ENCODE measurements at regions not wholly inside any gene's neighbourhood (a gene's known extent, or its start where the extent isn't known, plus 50 kb on each side); places are given as distances from the start of the nearest gene placed in this dataset.

DNA sequence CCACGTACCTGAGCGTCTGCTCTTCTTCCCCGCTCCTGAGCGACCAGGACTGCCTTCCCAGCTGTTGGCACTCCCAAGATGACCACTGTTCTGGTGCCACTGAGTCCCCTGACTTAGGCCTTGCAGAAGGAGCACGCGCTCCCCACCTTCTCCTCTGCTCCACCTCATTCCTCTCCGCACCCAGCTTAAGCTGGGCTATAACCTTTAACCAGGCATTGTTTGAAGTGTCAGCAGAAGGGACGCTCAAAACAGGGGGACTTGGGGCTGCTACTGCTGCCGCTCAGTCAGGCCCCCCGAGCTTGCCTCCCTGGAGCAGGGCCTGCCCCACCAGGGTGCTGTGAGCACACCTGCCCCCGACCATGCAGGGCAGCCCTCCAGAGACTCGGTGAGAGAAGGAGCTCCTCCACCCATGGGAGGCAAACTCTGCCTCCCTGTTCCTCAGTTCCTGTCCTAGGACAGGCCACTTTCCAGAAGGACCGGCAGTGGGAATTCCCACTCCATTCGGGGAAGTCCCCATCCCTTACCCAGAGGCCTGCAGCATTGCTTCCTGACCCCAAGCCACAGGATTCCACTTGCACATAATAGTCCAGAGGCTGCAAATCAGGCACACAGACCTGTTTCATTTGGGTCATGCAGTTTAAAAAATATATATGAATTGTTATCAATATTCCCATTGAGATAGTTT, 99.7 kb upstream of the ENPP6 start:
- H3K4me3 ChIP-seq (ENCODE audit: low read depth in 1 of 2, low read length in 2 of 2), result no peak overlapping the region

DNA sequence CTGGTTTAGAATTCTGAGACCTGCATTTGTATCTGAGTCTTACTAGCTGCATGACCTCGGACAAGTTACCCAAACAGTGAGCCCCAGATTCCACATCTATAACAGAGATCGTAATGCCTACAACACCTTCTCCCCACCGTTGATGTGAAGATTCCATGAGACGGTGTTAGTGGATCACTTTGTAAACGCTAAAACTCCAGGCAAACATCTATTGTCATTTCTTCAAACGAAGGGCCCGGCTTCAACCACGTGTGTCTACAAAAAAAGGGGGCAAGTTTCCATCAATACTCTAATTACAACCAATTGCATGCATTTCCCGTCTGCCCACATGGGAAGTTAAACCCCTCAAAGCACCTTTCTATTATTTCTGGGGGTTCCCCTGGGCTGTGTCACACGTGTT, 99.1 kb upstream of the ENPP6 start:
- no peak overlapping the region for H3K4me3 ChIP-seq (ENCODE audit: low read depth in 1 of 2, low read length in 2 of 2)
- H3K4me1 ChIP-seq (ENCODE audit: insufficient read depth, low read length), result no peaks in the 10 kb centered on the region
- H3K27me3 ChIP-seq (ENCODE audit: control insufficient read depth in 1 of 2, insufficient read depth in 2 of 2, low read length in 2 of 2), result no peaks in the 10 kb centered on the region
- H3K9ac ChIP-seq (ENCODE audit: low read length), result no peak overlapping the region
- H3K9me3 ChIP-seq (ENCODE audit: low read length), result no peaks in the 10 kb centered on the region
- H3K27ac ChIP-seq (ENCODE audit: low read depth, low read length), result no peak overlapping the region
- no peaks in the 10 kb centered on the region for H3K36me3 ChIP-seq (ENCODE audit: insufficient read depth, low read length)

More for the DNA sequence above, 99.7 kb upstream of the ENPP6 start:
- H3K4me1 ChIP-seq (ENCODE audit: insufficient read depth, low read length), result no peaks in the 10 kb centered on the region
- H3K27ac ChIP-seq (ENCODE audit: low read depth, low read length), result no peak overlapping the region
- no peaks in the 10 kb centered on the region for H3K9me3 ChIP-seq (ENCODE audit: low read length)
- H3K36me3 ChIP-seq (ENCODE audit: insufficient read depth, low read length), result no peaks in the 10 kb centered on the region
- no peaks in the 10 kb centered on the region for H3K27me3 ChIP-seq (ENCODE audit: control insufficient read depth in 1 of 2, insufficient read depth in 2 of 2, low read length in 2 of 2)
- no peak overlapping the region for H3K9ac ChIP-seq (ENCODE audit: low read length)

DNA sequence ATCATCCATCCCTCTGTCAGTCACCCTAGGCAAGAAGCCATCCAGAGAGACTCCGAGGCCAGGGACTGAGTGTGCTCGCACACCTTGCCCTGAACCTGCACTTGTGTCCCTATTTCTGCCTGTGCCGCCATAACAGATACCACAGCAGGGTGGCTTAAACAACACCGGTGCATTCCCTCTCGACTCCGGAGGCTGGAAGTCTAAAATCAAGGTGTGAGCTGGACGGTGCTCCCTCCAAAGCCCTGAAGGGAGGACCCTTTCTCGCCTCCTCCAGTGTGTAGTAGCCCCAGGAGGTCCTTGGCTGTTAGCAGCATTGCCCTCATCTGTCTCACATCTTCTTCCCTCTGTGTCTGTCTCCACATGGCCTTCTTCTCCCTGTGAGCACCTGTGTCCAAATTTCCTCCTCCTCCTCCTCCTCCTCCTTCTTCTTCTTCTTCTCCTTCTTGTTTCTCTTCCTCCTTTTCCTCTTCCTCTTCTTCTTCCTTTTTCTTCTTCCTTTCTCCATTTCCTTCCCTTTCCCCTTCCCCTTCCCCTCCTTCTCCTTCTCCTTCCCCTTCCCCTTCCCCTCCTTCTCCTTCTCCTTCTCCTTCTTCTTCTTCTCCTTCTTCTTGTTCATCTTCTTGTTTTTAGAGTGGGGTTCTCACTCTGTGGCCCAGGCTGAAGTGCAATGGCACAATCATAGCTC, 98.1 kb upstream of the ENPP6 start:
- Histone ChIP-seq H3K9ac (ENCODE audit: low read length) (no peak overlapping the region), H3K27ac (ENCODE audit: low read depth, low read length) (no peak overlapping the region)

DNA sequence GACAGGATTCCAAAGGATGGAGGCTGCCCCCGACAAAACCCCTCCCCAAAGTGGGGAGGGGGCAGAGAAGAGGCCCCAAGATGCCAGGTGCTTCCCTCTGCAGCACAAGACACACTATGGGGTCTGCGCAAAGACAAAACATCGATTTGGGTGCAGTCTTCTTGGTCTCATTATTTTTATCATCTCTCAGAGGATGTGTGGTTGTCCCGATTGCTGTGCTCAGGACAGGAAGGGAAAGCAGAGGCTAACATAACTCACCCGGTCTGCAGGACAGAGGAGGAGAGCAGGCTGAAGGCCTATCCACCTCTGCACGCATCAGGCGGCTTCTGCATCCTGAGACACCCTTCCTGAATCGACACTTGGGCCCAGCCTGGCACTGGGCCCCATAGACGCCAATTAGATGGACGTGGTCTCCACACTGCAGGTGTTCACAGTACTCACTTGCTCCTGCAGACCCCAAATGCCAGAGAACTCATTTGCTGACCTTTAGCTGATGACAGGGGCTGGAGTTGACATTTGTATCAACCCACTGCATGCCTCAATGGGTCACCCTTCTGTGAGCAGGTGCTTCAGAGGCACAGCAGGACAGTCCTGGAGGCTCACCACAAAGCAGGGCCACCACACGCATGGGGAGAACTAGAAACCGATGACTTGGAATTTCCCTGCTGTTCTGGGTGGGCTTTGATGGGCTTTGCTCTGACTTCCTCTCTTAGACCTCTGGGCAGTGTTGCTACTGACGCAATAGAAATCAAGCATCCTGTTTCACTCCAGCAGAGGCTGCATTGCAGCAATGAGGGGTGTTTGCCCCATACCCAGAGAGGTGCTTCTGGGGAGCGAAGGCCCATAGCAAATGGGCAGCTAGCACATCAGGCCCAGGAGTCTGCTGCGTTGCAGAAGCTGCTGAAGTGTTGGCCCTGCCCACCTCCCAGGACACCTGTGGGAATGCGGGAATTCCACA, 96.3 kb upstream of the ENPP6 start:
- Histone ChIP-seq H3K9me3 (ENCODE audit: low read length) (no peaks in the 10 kb centered on the region), H3K9ac (ENCODE audit: low read length) (no peak overlapping the region), H3K27me3 (ENCODE audit: control insufficient read depth in 1 of 2, insufficient read depth in 2 of 2, low read length in 2 of 2) (no peaks in the 10 kb centered on the region), H3K4me1 (ENCODE audit: insufficient read depth, low read length) (no peaks in the 10 kb centered on the region), H3K36me3 (ENCODE audit: insufficient read depth, low read length) (no peaks in the 10 kb centered on the region), H3K27ac (ENCODE audit: low read depth, low read length) (no peak overlapping the region), H3K4me3 (ENCODE audit: low read depth in 1 of 2, low read length in 2 of 2) (no peak overlapping the region)

More for the DNA sequence above, 98.1 kb upstream of the ENPP6 start:
- Histone ChIP-seq H3K9me3 (ENCODE audit: low read length) (no peaks in the 10 kb centered on the region), H3K36me3 (ENCODE audit: insufficient read depth, low read length) (no peaks in the 10 kb centered on the region), H3K4me3 (ENCODE audit: low read depth in 1 of 2, low read length in 2 of 2) (no peak overlapping the region), H3K27me3 (ENCODE audit: control insufficient read depth in 1 of 2, insufficient read depth in 2 of 2, low read length in 2 of 2) (no peaks in the 10 kb centered on the region), H3K4me1 (ENCODE audit: insufficient read depth, low read length) (no peaks in the 10 kb centered on the region)

DNA sequence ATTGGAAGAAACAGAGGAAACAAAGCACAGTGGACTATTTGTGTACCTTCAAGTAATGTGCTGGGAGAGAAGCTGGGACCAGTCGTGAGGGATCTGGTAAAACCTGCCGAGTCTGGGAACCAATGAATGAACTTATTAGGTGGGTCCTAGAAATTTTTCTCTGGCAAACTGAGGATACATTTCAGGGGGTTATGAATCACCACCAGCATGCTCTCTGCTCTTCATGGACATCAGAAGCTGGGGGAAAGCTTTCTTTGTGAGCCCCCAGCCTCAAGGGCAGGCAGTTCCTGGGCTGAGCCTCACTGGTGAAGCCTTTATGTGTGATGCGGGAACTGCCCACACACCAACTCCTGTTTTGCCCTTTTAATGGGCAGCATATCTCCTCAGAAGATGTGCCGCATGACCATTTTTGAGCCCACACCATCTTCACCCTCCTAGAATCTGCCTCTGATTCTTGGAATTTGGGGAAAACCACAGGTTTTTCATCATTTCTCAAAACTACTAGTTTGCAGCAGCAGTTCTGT, 95.4 kb upstream of the ENPP6 start:
- Histone ChIP-seq H3K36me3 (ENCODE audit: insufficient read depth, low read length) (no peaks in the 10 kb centered on the region), H3K27me3 (ENCODE audit: control insufficient read depth in 1 of 2, insufficient read depth in 2 of 2, low read length in 2 of 2) (no peaks in the 10 kb centered on the region), H3K9me3 (ENCODE audit: low read length) (no peaks in the 10 kb centered on the region), H3K4me3 (ENCODE audit: low read depth in 1 of 2, low read length in 2 of 2) (no peak overlapping the region), H3K27ac (ENCODE audit: low read depth, low read length) (no peak overlapping the region), H3K9ac (ENCODE audit: low read length) (no peak overlapping the region), H3K4me1 (ENCODE audit: insufficient read depth, low read length) (no peaks in the 10 kb centered on the region)

DNA sequence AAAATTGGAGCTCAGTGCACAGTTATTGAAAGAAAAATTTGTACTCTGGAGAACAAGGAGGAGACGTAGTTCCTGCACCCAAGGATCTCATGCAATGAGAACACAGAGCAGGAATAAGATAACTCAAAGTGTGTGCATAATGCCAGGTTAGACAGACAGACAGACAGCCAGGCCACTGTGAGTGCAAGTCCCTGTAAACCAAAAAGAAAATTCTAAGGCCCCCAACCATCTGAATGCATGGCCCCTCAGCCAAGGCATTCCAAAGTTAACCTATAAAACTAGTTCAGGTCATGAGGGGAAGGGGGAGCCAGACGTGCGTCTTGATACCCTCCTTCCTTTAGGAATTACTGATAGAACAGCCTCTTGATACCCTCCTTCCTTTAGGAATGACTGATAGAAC, 94.5 kb upstream of the ENPP6 start:
- Histone ChIP-seq H3K9ac (ENCODE audit: low read length) (no peak overlapping the region), H3K4me1 (ENCODE audit: insufficient read depth, low read length) (no peaks in the 10 kb centered on the region), H3K36me3 (ENCODE audit: insufficient read depth, low read length) (no peaks in the 10 kb centered on the region), H3K4me3 (ENCODE audit: low read depth in 1 of 2, low read length in 2 of 2) (no peak overlapping the region), H3K27me3 (ENCODE audit: control insufficient read depth in 1 of 2, insufficient read depth in 2 of 2, low read length in 2 of 2) (no peaks in the 10 kb centered on the region), H3K27ac (ENCODE audit: low read depth, low read length) (no peak overlapping the region), H3K9me3 (ENCODE audit: low read length) (no peaks in the 10 kb centered on the region)

DNA sequence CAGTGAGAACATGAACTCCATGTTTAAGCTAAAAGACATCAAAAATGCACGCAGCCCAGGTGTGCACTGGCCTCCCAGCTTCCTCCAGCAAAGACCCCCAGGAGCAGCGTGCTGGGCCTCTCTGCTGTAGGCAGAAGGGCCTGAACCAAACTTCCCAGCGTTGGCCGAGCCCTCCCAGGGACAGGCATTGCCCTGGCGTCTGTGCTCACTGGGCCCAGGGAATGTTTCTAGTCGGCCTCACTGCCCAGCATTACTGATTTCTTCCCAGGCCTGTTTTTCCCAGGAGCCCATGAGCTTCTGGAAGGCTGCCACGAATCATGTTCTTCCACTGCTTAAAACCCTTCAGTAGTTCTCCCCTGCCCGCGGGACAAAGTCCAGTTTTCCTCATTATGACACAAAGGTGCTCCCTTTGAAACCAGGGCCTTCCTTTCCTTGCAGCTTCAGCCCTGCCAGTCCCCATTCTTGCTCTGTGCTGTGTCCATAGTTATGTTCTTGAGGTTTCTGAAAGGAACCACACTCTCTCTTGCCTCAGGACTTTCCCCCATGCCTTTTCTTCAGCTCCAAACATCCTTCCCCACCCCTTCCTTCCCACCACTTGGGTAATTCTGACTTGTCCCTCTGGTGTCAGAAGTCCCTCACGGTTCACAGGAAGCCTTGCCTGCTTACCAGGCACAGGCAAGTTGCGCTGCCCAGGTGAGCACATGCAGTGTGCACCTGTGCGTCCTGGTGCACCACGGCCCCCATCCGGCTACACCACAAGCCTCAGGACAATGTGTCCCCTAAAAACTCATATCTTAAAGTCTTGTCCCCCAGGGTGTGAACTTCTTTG, 93.4 kb upstream of the ENPP6 start:
- Histone ChIP-seq H3K4me1 (ENCODE audit: insufficient read depth, low read length) (no peaks in the 10 kb centered on the region), H3K36me3 (ENCODE audit: insufficient read depth, low read length) (no peaks in the 10 kb centered on the region), H3K9ac (ENCODE audit: low read length) (no peak overlapping the region), H3K27ac (ENCODE audit: low read depth, low read length) (no peak overlapping the region), H3K27me3 (ENCODE audit: control insufficient read depth in 1 of 2, insufficient read depth in 2 of 2, low read length in 2 of 2) (no peaks in the 10 kb centered on the region), H3K9me3 (ENCODE audit: low read length) (no peaks in the 10 kb centered on the region), H3K4me3 (ENCODE audit: low read depth in 1 of 2, low read length in 2 of 2) (no peak overlapping the region)

DNA sequence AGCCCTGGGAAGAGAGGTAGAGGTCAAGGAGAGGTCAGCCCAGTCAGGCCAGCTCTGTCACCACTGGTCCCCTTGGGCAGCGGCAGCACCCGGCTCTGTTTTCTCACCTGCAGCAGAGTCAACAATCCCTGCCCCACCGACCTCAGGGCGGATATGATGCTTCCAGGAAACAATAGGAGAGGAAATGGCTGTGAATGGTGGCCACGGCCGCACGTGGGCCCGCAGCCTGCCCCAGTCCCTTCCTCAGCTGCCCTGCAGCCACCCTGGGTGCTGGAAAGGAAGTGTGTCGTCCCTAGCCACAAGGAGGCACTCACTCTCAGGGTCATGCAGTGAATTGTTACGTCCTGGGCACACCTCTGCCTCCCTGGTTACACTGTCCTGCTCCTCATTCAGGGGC, 92.5 kb upstream of the ENPP6 start:
- Histone ChIP-seq H3K9me3 (ENCODE audit: low read length) (no peaks in the 10 kb centered on the region), H3K9ac (ENCODE audit: low read length) (no peak overlapping the region), H3K36me3 (ENCODE audit: insufficient read depth, low read length) (no peaks in the 10 kb centered on the region), H3K27me3 (ENCODE audit: control insufficient read depth in 1 of 2, insufficient read depth in 2 of 2, low read length in 2 of 2) (no peaks in the 10 kb centered on the region), H3K4me1 (ENCODE audit: insufficient read depth, low read length) (no peaks in the 10 kb centered on the region), H3K27ac (ENCODE audit: low read depth, low read length) (no peak overlapping the region), H3K4me3 (ENCODE audit: low read depth in 1 of 2, low read length in 2 of 2) (no peak overlapping the region)

DNA sequence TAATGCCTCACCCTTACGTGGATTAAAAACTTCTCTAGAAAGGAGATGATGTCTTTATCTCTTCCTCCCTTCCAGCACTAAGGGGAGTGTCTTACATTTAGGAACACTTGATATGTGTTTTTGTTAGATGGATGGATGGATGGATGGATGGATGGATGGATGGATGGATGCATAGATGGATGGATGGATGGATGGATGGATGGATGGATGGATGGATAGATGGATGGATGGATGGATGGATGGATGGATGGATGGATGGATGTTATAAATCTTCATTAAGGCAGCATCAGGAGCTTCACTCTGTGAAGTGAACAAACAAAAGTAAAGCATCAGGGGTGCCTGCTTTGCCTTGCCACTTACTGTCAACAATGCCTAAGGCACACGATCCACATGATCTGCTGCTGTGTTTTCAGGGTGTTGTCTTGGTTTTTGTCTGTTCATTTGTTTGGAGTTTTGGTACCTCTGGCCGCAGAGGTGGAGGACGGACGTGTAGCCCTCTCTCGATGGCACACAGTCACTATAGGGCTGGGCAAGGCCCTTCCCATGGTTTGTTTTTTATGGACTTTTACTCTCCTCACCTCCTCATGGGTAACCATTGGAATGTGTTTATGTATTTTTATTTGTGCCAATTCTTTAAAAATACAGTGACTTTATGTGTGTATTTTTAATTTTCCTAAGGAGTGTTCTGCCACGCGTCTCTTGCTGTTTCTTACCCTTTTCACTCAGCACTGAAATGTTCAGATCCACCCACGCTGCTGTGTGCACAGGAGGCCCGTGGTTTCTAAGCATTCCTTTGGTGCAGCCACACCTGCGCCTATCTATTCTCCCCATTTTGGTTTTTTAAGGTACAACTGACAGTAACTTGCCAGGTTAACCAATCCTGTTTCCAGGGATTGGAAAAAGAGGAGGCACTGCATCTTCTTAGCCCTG, 91.8 kb upstream of the ENPP6 start:
- H3K27me3 ChIP-seq (ENCODE audit: control insufficient read depth in 1 of 2, insufficient read depth in 2 of 2, low read length in 2 of 2), result no peaks in the 10 kb centered on the region
- H3K4me1 ChIP-seq (ENCODE audit: insufficient read depth, low read length), result no peaks in the 10 kb centered on the region
- no peak overlapping the region for H3K9ac ChIP-seq (ENCODE audit: low read length)
- no peak overlapping the region for H3K27ac ChIP-seq (ENCODE audit: low read depth, low read length)
- no peaks in the 10 kb centered on the region for H3K36me3 ChIP-seq (ENCODE audit: insufficient read depth, low read length)
- no peak overlapping the region for H3K4me3 ChIP-seq (ENCODE audit: low read depth in 1 of 2, low read length in 2 of 2)
- no peaks in the 10 kb centered on the region for H3K9me3 ChIP-seq (ENCODE audit: low read length)

DNA sequence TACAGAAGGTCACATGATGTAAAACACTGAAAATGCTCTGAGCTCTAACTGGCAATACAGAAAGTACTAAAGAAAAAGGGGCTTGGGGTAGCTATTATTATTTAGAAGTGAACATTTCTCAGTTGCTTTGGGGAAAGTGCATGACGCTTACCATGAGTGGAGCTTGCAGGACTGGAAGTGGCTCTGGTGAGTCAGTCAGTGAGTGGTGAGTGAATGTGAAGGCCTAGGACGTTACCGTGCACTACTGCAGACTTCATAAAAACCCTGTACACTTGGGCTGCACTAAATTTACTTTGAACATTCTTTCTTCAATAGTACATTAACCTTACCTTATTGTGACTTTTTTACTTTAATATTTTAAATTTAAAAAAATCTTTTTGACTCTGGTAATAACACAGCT, 89.3 kb upstream of the ENPP6 start:
- Histone ChIP-seq H3K36me3 (ENCODE audit: insufficient read depth, low read length) (no peaks in the 10 kb centered on the region), H3K9me3 (ENCODE audit: low read length) (no peaks in the 10 kb centered on the region), H3K4me1 (ENCODE audit: insufficient read depth, low read length) (no peaks in the 10 kb centered on the region), H3K9ac (ENCODE audit: low read length) (no peak overlapping the region), H3K27ac (ENCODE audit: low read depth, low read length) (no peak overlapping the region), H3K4me3 (ENCODE audit: low read depth in 1 of 2, low read length in 2 of 2) (no peak overlapping the region), H3K27me3 (ENCODE audit: control insufficient read depth in 1 of 2, insufficient read depth in 2 of 2, low read length in 2 of 2) (no peaks in the 10 kb centered on the region)
